Activated naive CD4-positive, alpha-beta T cell treated with anti-CD3 and anti-CD28 coated beads, Interleukin-2, amount 10 ng/mL, durations not matched to agents 7 days and 5 days (primary cell): ENCODE measurements at regions not wholly inside any gene's neighbourhood (a gene's known extent, or its start where the extent isn't known, plus 50 kb on each side); places are given as distances from the start of the nearest gene placed in this dataset.

Experiments
- CTCF ChIA-PET: fragments of 350-600 bp; sonication (Branson Sonifier 250); formaldehyde crosslinking; loops from one replicate; lab custom pipeline; 2021; ENCODE audit warnings: antibody characterized with exemption; lab: Charles Lee
- DNase-seq: peaks from one replicate; pipeline ENCODE4 v3.0.0-alpha.2; 2020
- H3K27ac Mint-ChIP-seq: one replicate; pipeline ENCODE4 v1.8.0; 2021; ENCODE audit warnings: mild to moderate bottlenecking, moderate library complexity, mixed read lengths
- H3K27me3 Mint-ChIP-seq: one replicate; pipeline ENCODE4 v1.8.0; 2021; ENCODE audit warnings: mild to moderate bottlenecking, mixed read lengths
- H3K36me3 Mint-ChIP-seq: one replicate; pipeline ENCODE4 v1.8.0; 2021; ENCODE audit warnings: mixed read lengths
- H3K4me1 Mint-ChIP-seq: one replicate; pipeline ENCODE4 v1.8.0; 2021; ENCODE audit warnings: mixed read lengths
- H3K4me3 Mint-ChIP-seq: one replicate; pipeline ENCODE4 v1.8.0; 2021; ENCODE audit warnings: mild to moderate bottlenecking, moderate library complexity, mixed read lengths
- H3K9me3 Mint-ChIP-seq: one replicate; pipeline ENCODE4 v1.8.0; 2021; ENCODE audit warnings: mixed read lengths

- no peaks in the 10 kb centered on the region for H3K4me1 Mint-ChIP-seq
- CTCF ChIA-PET: no interaction called here
- no peaks in the 10 kb centered on the region for H3K9me3 Mint-ChIP-seq
- DNase-seq: no peak
- H3K27me3 Mint-ChIP-seq: peaks cover 17% of the 10 kb centered on the region
- H3K4me3 Mint-ChIP-seq: no peak overlapping the region
- no peak overlapping the region for H3K27ac Mint-ChIP-seq
- H3K36me3 Mint-ChIP-seq: no peaks in the 10 kb centered on the region
Measured at GRCh38 chr17:55668312-55668920, 54.2 kb downstream of the TMEM100 start.

- H3K4me1 Mint-ChIP-seq: no peaks in the 10 kb centered on the region
- CTCF ChIA-PET: no interaction called here
- H3K27me3 Mint-ChIP-seq: peaks cover 17% of the 10 kb centered on the region
Measured at GRCh38 chr17:55666806-55667205, 55.9 kb downstream of the TMEM100 start.

GRCh38 chr17:55664287-55664686 is 58.4 kb downstream of the TMEM100 start:
- peaks cover 16% of the 10 kb centered on the region for H3K27me3 Mint-ChIP-seq
- no peak overlapping the region for H3K27ac Mint-ChIP-seq
- no peaks in the 10 kb centered on the region for H3K9me3 Mint-ChIP-seq
- H3K4me1 Mint-ChIP-seq: no peaks in the 10 kb centered on the region
- H3K4me3 Mint-ChIP-seq: no peak overlapping the region
- CTCF ChIA-PET: no interaction called here
- no peaks in the 10 kb centered on the region for H3K36me3 Mint-ChIP-seq
- no peak for DNase-seq

More at GRCh38 chr17:55666806-55667205, 55.9 kb downstream of the TMEM100 start:
- H3K27ac Mint-ChIP-seq: no peak overlapping the region
- no peaks in the 10 kb centered on the region for H3K9me3 Mint-ChIP-seq
- no peaks in the 10 kb centered on the region for H3K36me3 Mint-ChIP-seq
- H3K4me3 Mint-ChIP-seq: no peak overlapping the region
- DNase-seq: no peak

GRCh38 chr17:55663400-55663799 is 59.3 kb downstream of the TMEM100 start:
- Mint-ChIP-seq H3K27me3 (peaks cover 14% of the 10 kb centered on the region), H3K9me3 (no peaks in the 10 kb centered on the region), H3K4me1 (no peaks in the 10 kb centered on the region), H3K27ac (no peak overlapping the region), H3K4me3 (no peak overlapping the region), H3K36me3 (no peaks in the 10 kb centered on the region)
- CTCF ChIA-PET: no interaction called here
- DNase-seq: no peak

GRCh38 chr17:55661963-55662834 is 60.5 kb downstream of the TMEM100 start:
- DNase-seq: no peak
- no peaks in the 10 kb centered on the region for H3K4me1 Mint-ChIP-seq
- H3K27ac Mint-ChIP-seq: no peak overlapping the region
- peaks cover 8% of the 10 kb centered on the region for H3K27me3 Mint-ChIP-seq
- CTCF ChIA-PET: no interaction called here
- H3K9me3 Mint-ChIP-seq: no peaks in the 10 kb centered on the region
- H3K4me3 Mint-ChIP-seq: no peak overlapping the region
- H3K36me3 Mint-ChIP-seq: no peaks in the 10 kb centered on the region

GRCh38 chr17:55661256-55661758 is 61.4 kb downstream of the TMEM100 start:
- Mint-ChIP-seq H3K4me3 (no peak overlapping the region), H3K4me1 (no peaks in the 10 kb centered on the region), H3K27me3 (peaks cover 8% of the 10 kb centered on the region), H3K9me3 (no peaks in the 10 kb centered on the region), H3K27ac (no peak overlapping the region), H3K36me3 (no peaks in the 10 kb centered on the region)
- CTCF ChIA-PET: no interaction called here
- DNase-seq: no peak

- no peak for DNase-seq
- Mint-ChIP-seq H3K4me3 (no peak overlapping the region), H3K9me3 (no peaks in the 10 kb centered on the region), H3K36me3 (no peaks in the 10 kb centered on the region), H3K27me3 (peaks cover 8% of the 10 kb centered on the region), H3K27ac (no peak overlapping the region), H3K4me1 (no peaks in the 10 kb centered on the region)
- CTCF ChIA-PET: no interaction called here
Measured at GRCh38 chr17:55660178-55660886, 62.3 kb downstream of the TMEM100 start.

GRCh38 chr17:55659661-55660060 is 63.0 kb downstream of the TMEM100 start:
- DNase-seq: no peak
- no peaks in the 10 kb centered on the region for H3K4me1 Mint-ChIP-seq
- H3K9me3 Mint-ChIP-seq: no peaks in the 10 kb centered on the region
- H3K36me3 Mint-ChIP-seq: no peaks in the 10 kb centered on the region
- no peak overlapping the region for H3K4me3 Mint-ChIP-seq
- H3K27ac Mint-ChIP-seq: no peak overlapping the region
- H3K27me3 Mint-ChIP-seq: peaks cover 8% of the 10 kb centered on the region
- CTCF ChIA-PET: no interaction called here

GRCh38 chr17:55655777-55656176 is 66.9 kb downstream of the TMEM100 start:
- no peaks in the 10 kb centered on the region for H3K9me3 Mint-ChIP-seq
- H3K27me3 Mint-ChIP-seq: peaks cover 4% of the 10 kb centered on the region
- H3K36me3 Mint-ChIP-seq: no peaks in the 10 kb centered on the region
- H3K27ac Mint-ChIP-seq: no peak overlapping the region
- CTCF ChIA-PET: no interaction called here
- no peak overlapping the region for H3K4me3 Mint-ChIP-seq
- no peaks in the 10 kb centered on the region for H3K4me1 Mint-ChIP-seq
- no peak for DNase-seq

GRCh38 chr17:55654821-55655220 is 67.8 kb downstream of the TMEM100 start:
- Mint-ChIP-seq H3K9me3 (no peaks in the 10 kb centered on the region), H3K4me3 (no peak overlapping the region), H3K27ac (no peak overlapping the region), H3K36me3 (no peaks in the 10 kb centered on the region), H3K4me1 (no peaks in the 10 kb centered on the region), H3K27me3 (no peaks in the 10 kb centered on the region)
- CTCF ChIA-PET: no interaction called here
- no peak for DNase-seq

- H3K9me3 Mint-ChIP-seq: no peaks in the 10 kb centered on the region
- CTCF ChIA-PET: no interaction called here
- no peak for DNase-seq
- no peaks in the 10 kb centered on the region for H3K4me1 Mint-ChIP-seq
- H3K4me3 Mint-ChIP-seq: no peak overlapping the region
- no peak overlapping the region for H3K27ac Mint-ChIP-seq
- H3K36me3 Mint-ChIP-seq: no peaks in the 10 kb centered on the region
- H3K27me3 Mint-ChIP-seq: peaks cover 3% of the 10 kb centered on the region
Measured at GRCh38 chr17:55654022-55654421, 68.6 kb downstream of the TMEM100 start.

- H3K36me3 Mint-ChIP-seq: no peaks in the 10 kb centered on the region
- CTCF ChIA-PET: no interaction called here
- H3K4me1 Mint-ChIP-seq: no peaks in the 10 kb centered on the region
- no peaks in the 10 kb centered on the region for H3K9me3 Mint-ChIP-seq
- DNase-seq: no peak
- no peak overlapping the region for H3K4me3 Mint-ChIP-seq
- H3K27me3 Mint-ChIP-seq: peaks cover 7% of the 10 kb centered on the region
- H3K27ac Mint-ChIP-seq: no peak overlapping the region
Measured at GRCh38 chr17:55652825-55653224, 69.8 kb downstream of the TMEM100 start.

- no peak for DNase-seq
- Mint-ChIP-seq H3K27ac (no peak overlapping the region), H3K27me3 (peaks cover 9% of the 10 kb centered on the region), H3K4me3 (no peak overlapping the region), H3K4me1 (no peaks in the 10 kb centered on the region), H3K36me3 (no peaks in the 10 kb centered on the region), H3K9me3 (no peaks in the 10 kb centered on the region)
- CTCF ChIA-PET: no interaction called here
Measured at GRCh38 chr17:55652114-55652823, 70.4 kb downstream of the TMEM100 start.

GRCh38 chr17:55649957-55650597 is 72.6 kb downstream of the TMEM100 start:
- Mint-ChIP-seq H3K36me3 (no peaks in the 10 kb centered on the region), H3K9me3 (no peaks in the 10 kb centered on the region), H3K27me3 (peaks cover 9% of the 10 kb centered on the region), H3K4me3 (no peak overlapping the region), H3K4me1 (no peaks in the 10 kb centered on the region), H3K27ac (no peak overlapping the region)
- no peak for DNase-seq
- CTCF ChIA-PET: no interaction called here
